Karpas-422 (cell line): ENCODE measurements at regions not wholly inside any gene's neighbourhood (a gene's known extent, or its start where the extent isn't known, plus 50 kb on each side); places are given as distances from the start of the nearest gene placed in this dataset.

Source experiments
- DNase-seq: peaks from one replicate; pipeline ENCODE4 v3.0.0-alpha.2; 2015
- H2AFZ ChIP-seq: fragments of 200-600 bp; sonication (generic); 2 replicates; pipeline ENCODE4 v1.6.1; 2014; ENCODE audit warnings: antibody characterized with exemption, low read length, mixed read lengths
- H3K27ac ChIP-seq: fragments of 200-600 bp; sonication (generic); 2 replicates; pipeline ENCODE4 v1.5.1; 2014; ENCODE audit warnings: mild to moderate bottlenecking, low read length, moderate library complexity
- H3K27me3 ChIP-seq: fragments of 200-600 bp; sonication (generic); 2 replicates; pipeline ENCODE4 v1.6.1; 2014; ENCODE audit warnings: low read length, mixed read lengths
- H3K36me3 ChIP-seq: fragments of 200-600 bp; sonication (generic); 2 replicates; pipeline ENCODE4 v1.6.1; 2014; ENCODE audit warnings: low read length, mixed read lengths; ENCODE audit not compliant: insufficient read depth
- H3K4me1 ChIP-seq: fragments of 200-600 bp; sonication (generic); 2 replicates; pipeline ENCODE4 v1.6.1; 2014; ENCODE audit warnings: mild to moderate bottlenecking, low read length, mixed read lengths
- H3K4me2 ChIP-seq: fragments of 200-600 bp; sonication (generic); 2 replicates; pipeline ENCODE4 v1.6.1; 2014; ENCODE audit warnings: low read length, low read depth, mild to moderate bottlenecking; ENCODE audit not compliant: poor library complexity, severe bottlenecking
- H3K4me3 ChIP-seq: fragments of 200-600 bp; sonication (generic); 2 replicates; pipeline ENCODE4 v1.5.1; 2014; ENCODE audit warnings: mild to moderate bottlenecking, antibody characterized with exemption, low read length, mixed read lengths
- H3K79me2 ChIP-seq: fragments of 200-600 bp; sonication (generic); 2 replicates; pipeline ENCODE4 v1.6.1; 2014; ENCODE audit warnings: mild to moderate bottlenecking, low read length, mixed read lengths
- H3K9ac ChIP-seq: fragments of 200-600 bp; sonication (generic); 2 replicates; pipeline ENCODE4 v1.6.0; 2014; ENCODE audit warnings: low read length
- H3K9me2 ChIP-seq: fragments of 200-600 bp; sonication (generic), shearing (Covaris generic); replicated peaks from 2 replicates; pipeline ENCODE4 v1.6.0; 2014; ENCODE audit warnings: mild to moderate bottlenecking, low read length, moderate library complexity; ENCODE audit not compliant: insufficient read depth
- H3K9me3 ChIP-seq: fragments of 300-700, 200-600 bp; sonication (generic); 2 replicates; pipeline ENCODE4 v1.6.1; 2014; ENCODE audit warnings: low read length, mixed read lengths
- H4K20me1 ChIP-seq: fragments of 200-600 bp; sonication (generic); 2 replicates; pipeline ENCODE4 v1.6.1; 2014; ENCODE audit warnings: mild to moderate bottlenecking, antibody characterized with exemption, low read length, low read depth; ENCODE audit not compliant: insufficient read depth

DNA sequence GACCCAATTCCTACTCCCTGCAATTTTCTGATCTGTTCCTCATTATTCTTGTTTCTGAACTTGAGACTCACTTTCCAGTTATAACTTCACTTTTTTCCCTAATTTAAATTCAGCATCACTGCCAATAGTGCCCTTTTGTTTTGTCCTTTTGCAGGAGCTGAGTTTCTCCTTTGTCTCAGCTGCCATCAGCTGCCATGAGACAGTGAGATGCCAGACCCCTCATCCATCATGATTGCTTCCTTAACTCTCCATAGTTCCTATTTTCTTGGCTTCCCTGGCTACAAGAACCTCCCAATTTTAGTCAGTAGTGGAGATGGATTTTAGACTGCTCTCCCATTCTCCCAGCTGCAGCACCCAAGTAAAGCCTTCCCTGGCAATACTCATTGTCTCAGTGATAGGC, 518.1 kb downstream of the HDGFL1 start:
- no peaks in the 10 kb centered on the region for H3K27me3 ChIP-seq
- no peaks in the 10 kb centered on the region for H3K4me1 ChIP-seq
- H3K4me3 ChIP-seq = no peak overlapping the region
- no peak overlapping the region for H2AFZ ChIP-seq
- H3K27ac ChIP-seq = no peak overlapping the region
- H3K9me3 ChIP-seq = peaks cover 11% of the 10 kb centered on the region
- DNase-seq = no peak
- no peak overlapping the region for H3K4me2 ChIP-seq
- no peak overlapping the region for H3K9ac ChIP-seq
- 0 out of 2 replicates have a peak, but pooled peaks cover 8% of the 10 kb centered on the region for H3K9me2 ChIP-seq
- no peaks in the 10 kb centered on the region for H3K36me3 ChIP-seq
- no peaks in the 10 kb centered on the region for H3K79me2 ChIP-seq
- no peaks in the 10 kb centered on the region for H4K20me1 ChIP-seq

DNA sequence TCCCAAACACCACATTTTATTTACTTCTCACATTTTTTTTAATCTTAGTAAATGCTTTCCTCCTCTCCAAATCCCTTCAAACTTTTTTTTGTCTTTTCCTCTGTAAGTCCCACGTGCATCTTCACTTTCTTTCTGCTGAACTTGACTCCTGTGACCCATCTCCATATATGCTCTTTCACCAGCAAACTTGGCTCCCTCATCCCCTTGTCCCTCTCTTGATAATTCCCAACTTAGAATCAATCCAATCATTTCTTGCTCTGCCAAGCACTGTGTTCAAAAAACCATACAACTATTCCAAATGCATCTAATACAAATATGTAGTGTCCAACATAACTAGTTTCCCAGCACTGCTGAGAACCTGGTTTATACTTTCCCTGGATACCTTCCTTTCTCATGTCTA, 519.4 kb downstream of the HDGFL1 start:
- H3K4me1 ChIP-seq = no peaks in the 10 kb centered on the region
- H2AFZ ChIP-seq = no peak overlapping the region
- H3K27me3 ChIP-seq = no peaks in the 10 kb centered on the region
- H3K9me2 ChIP-seq = 0 out of 2 replicates have a peak, but pooled peaks cover 8% of the 10 kb centered on the region
- no peak overlapping the region for H3K27ac ChIP-seq
- H3K9ac ChIP-seq = no peak overlapping the region
- H3K4me3 ChIP-seq = no peak overlapping the region
- H4K20me1 ChIP-seq = no peaks in the 10 kb centered on the region
- H3K4me2 ChIP-seq = no peak overlapping the region
- no peak for DNase-seq
- H3K36me3 ChIP-seq = no peaks in the 10 kb centered on the region
- no peaks in the 10 kb centered on the region for H3K79me2 ChIP-seq
- peaks cover 5% of the 10 kb centered on the region for H3K9me3 ChIP-seq

GRCh38 chr6:23089981-23090380, 520.6 kb downstream of the HDGFL1 start:
- Histone ChIP-seq H3K79me2 (no peaks in the 10 kb centered on the region), H3K27me3 (no peaks in the 10 kb centered on the region)

DNA sequence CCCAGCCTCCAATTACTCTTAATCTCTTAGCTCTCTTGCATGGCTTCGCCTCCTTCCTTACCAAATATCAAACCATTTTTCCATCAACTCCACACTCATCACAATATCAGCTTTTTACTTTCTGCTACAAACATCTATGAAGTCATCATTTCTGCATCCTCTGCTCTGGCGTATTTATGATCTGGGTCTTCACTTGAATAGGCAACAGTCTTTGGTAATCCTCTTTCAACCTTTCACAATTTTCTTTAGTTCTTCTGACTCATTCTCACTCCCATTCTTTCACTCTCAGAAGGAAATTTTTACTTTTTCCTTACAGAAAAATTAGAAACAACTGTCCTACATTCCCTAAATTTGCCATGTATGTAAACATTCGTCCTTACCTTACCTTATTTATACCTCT, 522.4 kb downstream of the HDGFL1 start:
- no peak overlapping the region for H2AFZ ChIP-seq
- H3K9me3 ChIP-seq = peaks cover 2% of the 10 kb centered on the region
- no peak for DNase-seq
- no peaks in the 10 kb centered on the region for H3K4me1 ChIP-seq
- H3K4me3 ChIP-seq = no peak overlapping the region
- no peaks in the 10 kb centered on the region for H3K9me2 ChIP-seq
- H3K9ac ChIP-seq = no peak overlapping the region
- H3K27ac ChIP-seq = no peak overlapping the region
- no peaks in the 10 kb centered on the region for H3K79me2 ChIP-seq
- no peaks in the 10 kb centered on the region for H3K36me3 ChIP-seq
- H3K27me3 ChIP-seq = no peaks in the 10 kb centered on the region
- H3K4me2 ChIP-seq = no peak overlapping the region
- no peaks in the 10 kb centered on the region for H4K20me1 ChIP-seq

More at GRCh38 chr6:23089981-23090380, 520.6 kb downstream of the HDGFL1 start:
- Histone ChIP-seq H3K4me2 (no peak overlapping the region), H3K27ac (no peak overlapping the region), H3K9ac (no peak overlapping the region), H3K4me1 (no peaks in the 10 kb centered on the region), H3K9me3 (peaks cover 2% of the 10 kb centered on the region), H3K9me2 (0 out of 2 replicates have a peak, but pooled peaks cover 7% of the 10 kb centered on the region), H3K36me3 (no peaks in the 10 kb centered on the region), H4K20me1 (no peaks in the 10 kb centered on the region), H3K4me3 (no peak overlapping the region), H2AFZ (no peak overlapping the region)
- DNase-seq = no peak

- H3K27ac ChIP-seq = no peak overlapping the region
- H3K9ac ChIP-seq = no peak overlapping the region
- no peak overlapping the region for H3K4me3 ChIP-seq
- H3K79me2 ChIP-seq = no peaks in the 10 kb centered on the region
- peaks cover 15% of the 10 kb centered on the region for H3K9me3 ChIP-seq
- no peaks in the 10 kb centered on the region for H3K27me3 ChIP-seq
- no peaks in the 10 kb centered on the region for H4K20me1 ChIP-seq
- H3K9me2 ChIP-seq = no peaks in the 10 kb centered on the region
- no peak overlapping the region for H3K4me2 ChIP-seq
- no peaks in the 10 kb centered on the region for H3K4me1 ChIP-seq
- no peak overlapping the region for H2AFZ ChIP-seq
- no peak for DNase-seq
- no peaks in the 10 kb centered on the region for H3K36me3 ChIP-seq
Measured at GRCh38 chr6:23096876-23097275, 527.5 kb downstream of the HDGFL1 start.

GRCh38 chr6:23097566-23097965, 528.2 kb downstream of the HDGFL1 start:
- no peaks in the 10 kb centered on the region for H3K36me3 ChIP-seq
- no peaks in the 10 kb centered on the region for H3K9me2 ChIP-seq
- no peaks in the 10 kb centered on the region for H3K4me1 ChIP-seq
- peaks cover 15% of the 10 kb centered on the region for H3K9me3 ChIP-seq
- no peak overlapping the region for H3K9ac ChIP-seq
- H3K27ac ChIP-seq = no peak overlapping the region
- H3K4me3 ChIP-seq = no peak overlapping the region
- H3K79me2 ChIP-seq = no peaks in the 10 kb centered on the region
- H3K4me2 ChIP-seq = no peak overlapping the region
- no peak overlapping the region for H2AFZ ChIP-seq
- DNase-seq = no peak
- H3K27me3 ChIP-seq = no peaks in the 10 kb centered on the region
- no peaks in the 10 kb centered on the region for H4K20me1 ChIP-seq

DNA sequence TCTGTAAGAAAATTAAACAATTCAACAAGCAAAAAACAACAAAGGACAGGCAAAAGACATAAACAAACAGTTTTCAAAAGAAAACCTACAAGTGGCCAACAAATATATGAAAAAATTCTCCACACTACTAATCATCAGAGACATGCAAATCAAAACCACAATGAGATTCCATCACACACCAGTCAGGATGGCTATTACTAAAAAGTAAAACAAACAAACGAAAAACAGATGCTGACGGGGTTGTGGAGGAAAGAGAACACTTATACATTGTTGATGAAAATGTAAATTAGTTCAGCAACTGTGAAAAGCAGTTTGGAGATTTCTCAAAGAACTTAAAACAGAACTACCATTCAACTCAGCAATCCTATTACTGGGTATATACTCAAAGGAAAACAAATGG, 537.6 kb downstream of the HDGFL1 start:
- Histone ChIP-seq H4K20me1 (no peaks in the 10 kb centered on the region), H3K4me3 (no peak overlapping the region)

DNA sequence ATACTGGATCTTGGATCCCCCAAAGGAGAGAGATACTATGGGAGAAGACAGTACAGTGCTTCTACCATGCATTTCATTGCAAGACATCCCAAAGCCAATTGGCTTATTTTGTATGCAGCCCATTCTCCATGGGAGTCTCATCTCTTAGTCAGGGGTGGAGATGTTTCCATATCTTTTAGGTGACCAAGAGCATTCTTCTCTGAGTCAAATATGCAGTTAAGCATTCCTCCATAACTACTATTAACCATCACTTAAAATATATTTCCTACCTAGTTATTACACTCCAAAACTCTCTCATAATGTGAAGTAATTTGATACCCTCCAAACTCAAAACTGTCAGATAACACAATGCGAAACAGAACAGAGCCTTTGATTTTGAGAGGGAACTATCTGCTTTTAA, 542.6 kb downstream of the HDGFL1 start:
- Histone ChIP-seq H3K9me2 (no peaks in the 10 kb centered on the region), H3K9ac (no peak overlapping the region), H3K4me2 (no peak overlapping the region), H3K27ac (no peak overlapping the region), H3K36me3 (no peaks in the 10 kb centered on the region), H3K79me2 (no peaks in the 10 kb centered on the region), H4K20me1 (no peaks in the 10 kb centered on the region), H3K27me3 (no peaks in the 10 kb centered on the region), H3K4me3 (no peak overlapping the region), H2AFZ (no peak overlapping the region), H3K4me1 (no peaks in the 10 kb centered on the region), H3K9me3 (peaks cover 27% of the 10 kb centered on the region)
- DNase-seq = no peak

More for the DNA sequence above, 537.6 kb downstream of the HDGFL1 start:
- H3K9me2 ChIP-seq = no peaks in the 10 kb centered on the region
- H3K79me2 ChIP-seq = no peaks in the 10 kb centered on the region
- no peaks in the 10 kb centered on the region for H3K4me1 ChIP-seq
- H3K36me3 ChIP-seq = no peaks in the 10 kb centered on the region
- H2AFZ ChIP-seq = no peak overlapping the region
- no peak for DNase-seq
- H3K9ac ChIP-seq = no peak overlapping the region
- H3K27ac ChIP-seq = no peak overlapping the region
- peaks cover 17% of the 10 kb centered on the region for H3K9me3 ChIP-seq
- no peaks in the 10 kb centered on the region for H3K27me3 ChIP-seq
- H3K4me2 ChIP-seq = no peak overlapping the region
